GM21515 (cell line): ENCODE measurements at regions not wholly inside any gene's neighbourhood (a gene's known extent, or its start where the extent isn't known, plus 50 kb on each side); places are given as distances from the start of the nearest gene placed in this dataset.
A peak's percentile ranks its signal among the peaks of the same experiment; 100 is the strongest.

ENCODE experiments used
- ATAC-seq: cut with Tn5 transposase; IDR thresholded peaks from one replicate; pipeline ENCODE4 v1.9.1; 2021; ENCODE audit not compliant: unreplicated experiment

GRCh38 chr2:38207168-38207567 lies 131.2 kb upstream of the CYP1B1 start:
- ATAC-seq: no peak

GRCh38 chr2:38203446-38203810 lies 127.5 kb upstream of the CYP1B1 start:
- no peak for ATAC-seq

GRCh38 chr2:38202713-38203445 lies 126.9 kb upstream of the CYP1B1 start:
- ATAC-seq: no peak

- no peak for ATAC-seq
These were observed 125.8 kb upstream of the CYP1B1 start for GRCh38 chr2:38201784-38202183.

GRCh38 chr2:38200598-38200997 lies 124.6 kb upstream of the CYP1B1 start:
- no peak for ATAC-seq

GRCh38 chr2:38199127-38199526 lies 123.2 kb upstream of the CYP1B1 start:
- no peak for ATAC-seq

- ATAC-seq: no peak
These were observed 118.8 kb upstream of the CYP1B1 start for GRCh38 chr2:38194751-38195150.

- ATAC-seq: no peak
These were observed 117.0 kb upstream of the CYP1B1 start for GRCh38 chr2:38192976-38193375.

GRCh38 chr2:38192046-38192445 lies 116.1 kb upstream of the CYP1B1 start:
- ATAC-seq: no peak

GRCh38 chr2:38191516-38191915 lies 115.6 kb upstream of the CYP1B1 start:
- ATAC-seq: no peak

- no peak for ATAC-seq
These were observed 114.7 kb upstream of the CYP1B1 start for GRCh38 chr2:38190542-38191218.

GRCh38 chr2:38187541-38188011 lies 111.6 kb upstream of the CYP1B1 start:
- no peak for ATAC-seq

- ATAC-seq: peak; percentile 87
These were observed 109.1 kb upstream of the CYP1B1 start for GRCh38 chr2:38185012-38185491.

GRCh38 chr2:38182492-38183003 lies 106.6 kb upstream of the CYP1B1 start:
- ATAC-seq: no peak

GRCh38 chr2:38181806-38182491 lies 106.0 kb upstream of the CYP1B1 start:
- no peak for ATAC-seq

- no peak for ATAC-seq
These were observed 104.8 kb upstream of the CYP1B1 start for GRCh38 chr2:38180754-38181153.

GRCh38 chr2:38178556-38179419 lies 102.8 kb upstream of the CYP1B1 start:
- ATAC-seq: peak; percentile 72

- ATAC-seq: no peak
These were observed 102.2 kb upstream of the CYP1B1 start for GRCh38 chr2:38178119-38178518.

GRCh38 chr2:38176619-38177021 lies 100.7 kb upstream of the CYP1B1 start:
- no peak for ATAC-seq

GRCh38 chr2:38174646-38175423 lies 98.9 kb upstream of the CYP1B1 start:
- no peak for ATAC-seq
